ENCODE measurements at regions not wholly inside any gene's neighbourhood (a gene's known extent, or its start where the extent isn't known, plus 50 kb on each side); places are given as distances from the start of the nearest gene placed in this dataset.

- DNase-seq (ENCODE audit: low read depth in 1 of 2, low spot score in 2 of 2), result no peak
- H3K9me3 ChIP-seq (replicated peaks), result no peaks in the 10 kb centered on the region
- H3K36me3 ChIP-seq, result no peaks in the 10 kb centered on the region
- no peak overlapping the region for H3K27ac ChIP-seq
- H3K4me1 ChIP-seq (replicated peaks), result peaks cover 16% of the 10 kb centered on the region
- no peaks in the 10 kb centered on the region for H3K27me3 ChIP-seq (replicated peaks)
- H3K4me3 ChIP-seq, result no peak overlapping the region
These were observed 142.1 kb downstream of the BCOR start for GRCh38 chrX:39955625-39956024.

GRCh38 chrX:39956803-39957394 is 140.9 kb downstream of the BCOR start:
- Histone ChIP-seq H3K4me3 (no peak overlapping the region), H3K27me3 (replicated peaks) (no peaks in the 10 kb centered on the region), H3K27ac (no peak overlapping the region), H3K36me3 (no peaks in the 10 kb centered on the region), H3K9me3 (replicated peaks) (no peaks in the 10 kb centered on the region), H3K4me1 (replicated peaks) (peaks cover 16% of the 10 kb centered on the region)
- DNase-seq (ENCODE audit: low read depth in 1 of 2, low spot score in 2 of 2), result no peak

GRCh38 chrX:39957816-39958566 is 139.8 kb downstream of the BCOR start:
- Histone ChIP-seq H3K4me1 (replicated peaks) (peaks cover 15% of the 10 kb centered on the region), H3K27ac (no peak overlapping the region), H3K4me3 (no peak overlapping the region), H3K36me3 (no peaks in the 10 kb centered on the region), H3K9me3 (replicated peaks) (no peaks in the 10 kb centered on the region), H3K27me3 (replicated peaks) (no peaks in the 10 kb centered on the region)
- no peak for DNase-seq (ENCODE audit: low read depth in 1 of 2, low spot score in 2 of 2)

GRCh38 chrX:39958850-39959249 is 138.9 kb downstream of the BCOR start:
- Histone ChIP-seq H3K36me3 (no peaks in the 10 kb centered on the region), H3K4me1 (replicated peaks) (peaks cover 7% of the 10 kb centered on the region), H3K27ac (no peak overlapping the region), H3K27me3 (replicated peaks) (no peaks in the 10 kb centered on the region), H3K9me3 (replicated peaks) (no peaks in the 10 kb centered on the region), H3K4me3 (no peak overlapping the region)
- DNase-seq (ENCODE audit: low read depth in 1 of 2, low spot score in 2 of 2), result no peak

- Histone ChIP-seq H3K27ac (no peak overlapping the region), H3K36me3 (no peaks in the 10 kb centered on the region), H3K4me3 (no peak overlapping the region), H3K4me1 (replicated peaks) (no peaks in the 10 kb centered on the region), H3K27me3 (replicated peaks) (no peaks in the 10 kb centered on the region), H3K9me3 (replicated peaks) (no peaks in the 10 kb centered on the region)
- DNase-seq (ENCODE audit: low read depth in 1 of 2, low spot score in 2 of 2), result no peak
These were observed 137.5 kb downstream of the BCOR start for GRCh38 chrX:39960219-39960618.

GRCh38 chrX:39961441-39961840 is 136.3 kb downstream of the BCOR start:
- Histone ChIP-seq H3K9me3 (replicated peaks) (no peaks in the 10 kb centered on the region), H3K4me1 (replicated peaks) (no peaks in the 10 kb centered on the region), H3K4me3 (no peak overlapping the region), H3K27ac (no peak overlapping the region), H3K36me3 (no peaks in the 10 kb centered on the region), H3K27me3 (replicated peaks) (no peaks in the 10 kb centered on the region)
- no peak for DNase-seq (ENCODE audit: low read depth in 1 of 2, low spot score in 2 of 2)

GRCh38 chrX:39965051-39965573 is 132.6 kb downstream of the BCOR start:
- no peak overlapping the region for H3K27ac ChIP-seq
- no peaks in the 10 kb centered on the region for H3K27me3 ChIP-seq (replicated peaks)
- no peaks in the 10 kb centered on the region for H3K4me1 ChIP-seq (replicated peaks)
- no peak for DNase-seq (ENCODE audit: low read depth in 1 of 2, low spot score in 2 of 2)
- no peaks in the 10 kb centered on the region for H3K9me3 ChIP-seq (replicated peaks)
- no peak overlapping the region for H3K4me3 ChIP-seq
- H3K36me3 ChIP-seq, result no peaks in the 10 kb centered on the region

GRCh38 chrX:39966176-39966575 is 131.6 kb downstream of the BCOR start:
- DNase-seq (ENCODE audit: low read depth in 1 of 2, low spot score in 2 of 2), result no peak
- Histone ChIP-seq H3K36me3 (no peaks in the 10 kb centered on the region), H3K27me3 (replicated peaks) (no peaks in the 10 kb centered on the region), H3K4me1 (replicated peaks) (no peaks in the 10 kb centered on the region), H3K9me3 (replicated peaks) (no peaks in the 10 kb centered on the region), H3K27ac (no peak overlapping the region), H3K4me3 (no peak overlapping the region)

- peaks cover 7% of the 10 kb centered on the region for H3K4me1 ChIP-seq (replicated peaks)
- no peak overlapping the region for H3K4me3 ChIP-seq
- no peak for DNase-seq (ENCODE audit: low read depth in 1 of 2, low spot score in 2 of 2)
- H3K36me3 ChIP-seq, result no peaks in the 10 kb centered on the region
- no peaks in the 10 kb centered on the region for H3K27me3 ChIP-seq (replicated peaks)
- no peak overlapping the region for H3K27ac ChIP-seq
- no peaks in the 10 kb centered on the region for H3K9me3 ChIP-seq (replicated peaks)
These were observed 130.4 kb downstream of the BCOR start for GRCh38 chrX:39967348-39967747.

- Histone ChIP-seq H3K4me1 (replicated peaks) (peaks cover 14% of the 10 kb centered on the region), H3K4me3 (no peak overlapping the region), H3K9me3 (replicated peaks) (no peaks in the 10 kb centered on the region), H3K27me3 (replicated peaks) (no peaks in the 10 kb centered on the region), H3K27ac (no peak overlapping the region), H3K36me3 (no peaks in the 10 kb centered on the region)
- no peak for DNase-seq (ENCODE audit: low read depth in 1 of 2, low spot score in 2 of 2)
These were observed 128.5 kb downstream of the BCOR start for GRCh38 chrX:39969099-39969818.

- Histone ChIP-seq H3K36me3 (no peaks in the 10 kb centered on the region), H3K9me3 (replicated peaks) (no peaks in the 10 kb centered on the region), H3K27me3 (replicated peaks) (no peaks in the 10 kb centered on the region), H3K4me3 (no peak overlapping the region), H3K27ac (no peak overlapping the region), H3K4me1 (replicated peaks) (peaks cover 14% of the 10 kb centered on the region)
- no peak for DNase-seq (ENCODE audit: low read depth in 1 of 2, low spot score in 2 of 2)
These were observed 127.8 kb downstream of the BCOR start for GRCh38 chrX:39969819-39970504.

GRCh38 chrX:39971760-39972159 is 126.0 kb downstream of the BCOR start:
- H3K4me1 ChIP-seq (replicated peaks), result peaks cover 14% of the 10 kb centered on the region
- DNase-seq (ENCODE audit: low read depth in 1 of 2, low spot score in 2 of 2), result no peak
- H3K4me3 ChIP-seq, result no peak overlapping the region
- H3K9me3 ChIP-seq (replicated peaks), result no peaks in the 10 kb centered on the region
- H3K27me3 ChIP-seq (replicated peaks), result no peaks in the 10 kb centered on the region
- peak overlapping the region; percentile 78; the same call in 1 of the 2 replicates for H3K27ac ChIP-seq
- no peaks in the 10 kb centered on the region for H3K36me3 ChIP-seq

GRCh38 chrX:39972340-39972739 is 125.4 kb downstream of the BCOR start:
- Histone ChIP-seq H3K9me3 (replicated peaks) (no peaks in the 10 kb centered on the region), H3K36me3 (no peaks in the 10 kb centered on the region), H3K27me3 (replicated peaks) (no peaks in the 10 kb centered on the region), H3K4me3 (no peak overlapping the region), H3K27ac (peak overlapping the region; percentile 78), H3K4me1 (replicated peaks) (peaks cover 14% of the 10 kb centered on the region)
- DNase-seq (ENCODE audit: low read depth in 1 of 2, low spot score in 2 of 2), result peak; percentile 42 to 45

Measured in SJSA1 (cell line).